ENCODE measurements at regions not wholly inside any gene's neighbourhood (a gene's known extent, or its start where the extent isn't known, plus 50 kb on each side); places are given as distances from the start of the nearest gene placed in this dataset.

GRCh38 chr14:84520711-84521338 is 1009.1 kb upstream of the FLRT2 start:
- ATAC-seq: peak; percentile 44; the same call in 1 of the 2 replicates
- H3K4me3 Mint-ChIP-seq: no peak overlapping the region
- H3K27ac Mint-ChIP-seq: no peak overlapping the region
- H3K4me1 Mint-ChIP-seq: no peaks in the 10 kb centered on the region
- no peaks in the 10 kb centered on the region for H3K36me3 Mint-ChIP-seq
- DNase-seq (ENCODE audit: low spot score): no peak
- H3K27me3 Mint-ChIP-seq (ENCODE audit: low read depth): no peaks in the 10 kb centered on the region
- ChIA-PET POLR2A (no interaction called here), CTCF (no interaction called here)
- no peak for TF ChIP-seq NR2C2 (CRISPR knock-in tag; IDR thresholded peaks at IDR 0.05)
- no peak for TF ChIP-seq ZNF425 (CRISPR knock-in tag; conservative IDR thresholded peaks at IDR 0.05)
- TF ChIP-seq SP1 (CRISPR knock-in tag; conservative IDR thresholded peaks at IDR 0.05): no peak
- TF ChIP-seq MYBL2 (CRISPR knock-in tag; IDR thresholded peaks at IDR 0.05): no peak
- no peak for TF ChIP-seq ATF3 (CRISPR knock-in tag; conservative IDR thresholded peaks at IDR 0.05)
- no peak for TF ChIP-seq RORB (CRISPR knock-in tag; IDR thresholded peaks at IDR 0.05)
- no peak for TF ChIP-seq PRRX2 (CRISPR knock-in tag; IDR thresholded peaks at IDR 0.05)
- no peak for TF ChIP-seq ZNF396 (CRISPR knock-in tag; IDR thresholded peaks at IDR 0.05; ENCODE audit: borderline replicate concordance)
- TF ChIP-seq ZNF512 (CRISPR knock-in tag; IDR thresholded peaks at IDR 0.05; ENCODE audit: borderline replicate concordance): no peak
- TF ChIP-seq EMX1 (CRISPR knock-in tag; IDR thresholded peaks at IDR 0.05): no peak
- TF ChIP-seq SMAD3 (CRISPR knock-in tag; IDR thresholded peaks at IDR 0.05; ENCODE audit: borderline replicate concordance): no peak
- no peak for TF ChIP-seq ZNF532 (CRISPR knock-in tag; IDR thresholded peaks at IDR 0.05; ENCODE audit: borderline replicate concordance)
- no peak for TF ChIP-seq ERG (CRISPR knock-in tag; IDR thresholded peaks at IDR 0.05)
- no peak for TF ChIP-seq KAT7 (CRISPR knock-in tag; IDR thresholded peaks at IDR 0.05; ENCODE audit: borderline replicate concordance)
- TF ChIP-seq CREB1 (CRISPR knock-in tag; IDR thresholded peaks at IDR 0.05): no peak
- no peak for TF ChIP-seq CTCF (IDR thresholded peaks at IDR 0.05)
- no peak for TF ChIP-seq CBFB (CRISPR knock-in tag; IDR thresholded peaks at IDR 0.05; ENCODE audit: low read depth)
- TF ChIP-seq NFATC4 (CRISPR knock-in tag; IDR thresholded peaks at IDR 0.05): no peak
- H3K9me3 Mint-ChIP-seq: peaks cover 3% of the 10 kb centered on the region

Data from WTC11 (cell line).